HG03457 (cell line): ENCODE measurements at regions not wholly inside any gene's neighbourhood (a gene's known extent, or its start where the extent isn't known, plus 50 kb on each side); places are given as distances from the start of the nearest gene placed in this dataset.

Experiments used
- ATAC-seq: cut with Tn5 transposase; IDR thresholded peaks from one replicate; pipeline ENCODE4 v1.9.1; 2021; ENCODE audit warnings: moderate number of reproducible peaks; ENCODE audit not compliant: unreplicated experiment

DNA sequence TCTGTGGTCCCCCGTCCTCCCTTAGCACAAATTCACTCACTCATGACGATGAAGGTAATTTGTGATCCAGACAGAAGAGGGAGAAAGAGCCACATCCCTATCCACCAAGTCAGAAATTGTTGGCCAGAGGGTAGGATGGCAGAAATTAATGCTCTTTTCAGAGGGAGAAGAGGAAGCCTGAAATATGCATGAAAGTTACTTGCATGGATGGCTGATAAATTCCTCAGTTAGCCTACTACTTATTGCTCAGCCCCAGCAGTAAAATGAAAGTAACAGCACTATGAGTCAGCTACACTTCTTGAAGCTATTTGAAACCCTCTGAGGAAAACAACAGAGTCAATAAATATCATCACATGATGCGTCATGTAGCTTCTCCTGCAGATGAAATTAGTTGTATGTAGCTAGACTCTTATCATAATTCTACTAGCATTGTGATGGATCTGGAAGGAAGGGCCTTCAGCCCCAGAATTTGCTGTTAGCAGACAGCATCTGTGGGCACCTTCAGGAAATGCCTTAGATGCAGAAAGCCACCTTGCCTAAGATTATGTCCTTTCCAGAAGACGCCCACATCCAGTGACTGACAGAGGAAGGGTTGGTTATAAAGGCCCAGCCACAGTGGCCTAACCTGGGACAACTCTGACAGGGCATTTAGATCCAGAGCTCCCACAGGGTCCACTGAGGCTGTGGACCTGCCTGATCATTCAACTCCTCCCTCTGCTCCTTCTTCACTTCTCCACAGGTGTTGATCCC, 81.2 kb upstream of the CCDC112 start:
- no peak for ATAC-seq

DNA sequence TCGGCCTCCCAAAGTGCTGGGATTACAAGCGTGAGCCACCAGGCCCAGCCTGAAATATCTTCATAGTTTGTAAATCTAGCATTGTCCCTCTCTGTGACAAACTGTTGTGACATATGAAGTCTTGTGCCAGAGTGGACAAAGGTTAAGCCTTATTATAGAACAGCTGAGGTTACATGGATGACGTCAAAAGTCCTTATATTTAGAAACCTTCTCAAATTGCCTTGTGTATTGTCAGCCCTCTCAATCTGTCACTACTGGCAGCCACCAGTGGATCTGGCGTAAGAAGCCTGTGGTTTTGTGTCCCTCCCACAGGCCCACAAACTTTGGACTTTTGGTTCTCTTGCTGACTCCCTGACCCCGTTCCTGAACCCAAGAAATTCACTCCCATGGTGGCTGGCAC, 79.4 kb upstream of the CCDC112 start:
- no peak for ATAC-seq

DNA sequence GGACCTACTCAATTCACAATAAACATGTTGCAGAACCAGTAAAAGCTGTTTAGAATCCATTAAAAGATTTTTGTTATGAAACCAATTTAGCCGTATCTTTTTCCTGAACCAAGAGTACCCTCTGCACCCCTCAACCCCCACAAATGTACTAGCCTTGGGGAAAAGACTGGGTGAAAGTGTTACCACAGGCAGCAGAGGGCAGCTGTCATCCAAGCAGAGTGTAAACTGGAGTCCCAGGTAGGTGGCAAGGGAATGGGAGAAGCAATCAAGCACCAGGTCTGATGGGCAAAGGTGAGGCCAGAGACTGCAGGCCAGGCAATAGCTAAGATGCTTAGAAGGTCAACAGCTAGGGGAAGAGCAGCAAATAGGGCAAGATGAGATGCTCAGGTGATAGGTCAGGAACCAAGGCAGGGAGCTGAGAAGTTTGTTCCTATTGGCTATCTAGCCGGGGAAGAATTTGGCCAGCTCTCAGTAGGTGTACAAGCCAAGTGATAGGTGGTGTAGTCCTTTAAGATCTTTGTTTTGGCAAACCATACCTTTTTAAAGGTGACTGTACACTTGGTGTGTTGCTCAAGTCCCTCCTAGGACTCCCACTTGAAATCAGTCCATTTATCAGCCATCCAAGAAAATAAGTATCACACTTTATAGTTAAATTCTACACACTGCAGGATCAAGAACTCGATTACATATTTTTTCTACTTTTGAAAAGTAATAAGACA, 77.8 kb upstream of the CCDC112 start:
- no peak for ATAC-seq

- ATAC-seq, result no peak
Observed at GRCh38 chr5:115372146-115372545, 75.7 kb upstream of the CCDC112 start.

- no peak for ATAC-seq
Observed at GRCh38 chr5:115369430-115370144, 73.1 kb upstream of the CCDC112 start.

DNA sequence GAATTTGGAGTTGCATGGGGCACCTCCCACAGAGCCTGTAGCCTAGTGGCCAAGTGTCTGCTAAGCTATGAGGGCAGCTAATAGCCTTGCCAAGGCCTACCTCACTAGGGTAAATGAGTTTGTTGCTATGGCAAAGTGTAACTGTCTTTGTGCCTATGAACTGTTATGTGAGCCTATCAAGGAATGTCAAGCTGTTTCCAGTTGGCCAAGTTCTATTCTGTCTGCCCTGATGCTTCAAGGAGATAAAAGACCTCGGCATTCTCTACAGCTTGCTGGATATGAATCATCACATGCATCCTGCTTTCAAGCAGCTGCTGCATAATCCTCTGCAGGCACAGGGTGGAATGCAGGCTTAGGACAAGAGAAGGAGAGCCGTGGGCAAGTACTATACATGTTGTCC, 69.8 kb upstream of the CCDC112 start:
- ATAC-seq, result no peak

- ATAC-seq, result no peak
Observed at GRCh38 chr5:115363879-115364278, 67.4 kb upstream of the CCDC112 start.

DNA sequence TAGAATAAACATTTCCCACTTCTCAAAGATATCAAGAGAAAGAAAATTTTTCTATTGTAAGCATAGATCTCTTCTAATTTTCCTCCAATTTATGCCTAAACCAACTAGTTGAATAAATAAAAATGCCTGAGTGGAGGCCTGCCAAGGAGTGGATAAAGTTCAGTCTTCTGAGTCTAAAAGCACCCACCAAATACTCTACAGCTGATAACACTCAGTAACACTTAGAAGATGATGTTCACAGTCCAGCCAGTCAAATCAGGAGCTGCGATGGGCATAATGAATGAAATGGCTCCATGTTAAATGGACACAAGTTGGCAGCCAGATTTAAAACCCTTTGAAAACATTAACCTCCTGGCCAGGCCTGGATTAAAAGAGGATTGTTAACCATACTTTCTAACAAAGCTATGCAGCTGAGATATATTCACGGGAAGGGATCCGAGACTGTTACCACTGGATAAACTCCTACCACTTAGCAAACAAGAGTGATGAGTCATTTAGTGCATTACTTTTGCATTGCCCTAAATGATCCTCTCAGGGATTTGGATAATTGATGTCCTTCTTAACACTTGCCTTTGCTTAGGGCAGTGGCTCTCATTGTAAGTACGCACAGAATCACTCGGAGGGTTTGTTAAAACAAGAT, 63.7 kb upstream of the CCDC112 start:
- no peak for ATAC-seq

GRCh38 chr5:115355767-115356381, 59.4 kb upstream of the CCDC112 start:
- no peak for ATAC-seq

GRCh38 chr5:115355095-115355494, 58.6 kb upstream of the CCDC112 start:
- ATAC-seq, result no peak

DNA sequence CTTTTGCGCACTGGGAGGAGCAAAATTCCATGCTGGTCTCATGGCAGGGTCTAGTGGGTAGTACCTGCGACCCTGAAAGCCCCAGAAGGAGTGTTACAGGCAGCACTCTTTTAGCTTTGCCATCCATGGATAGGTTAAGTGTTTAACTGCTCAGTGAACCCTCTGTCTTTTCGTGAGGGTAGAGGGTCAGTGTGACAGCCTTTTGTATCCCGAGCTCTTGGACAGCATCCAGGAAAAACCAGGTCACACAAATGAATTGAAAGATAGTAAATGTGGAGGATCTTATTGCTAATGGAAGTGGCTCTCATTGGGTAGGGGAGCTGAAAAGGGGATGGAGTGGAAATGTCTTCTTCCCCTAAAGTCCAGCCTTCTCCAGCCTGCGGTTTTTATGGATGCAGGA, 57.8 kb upstream of the CCDC112 start:
- no peak for ATAC-seq

DNA sequence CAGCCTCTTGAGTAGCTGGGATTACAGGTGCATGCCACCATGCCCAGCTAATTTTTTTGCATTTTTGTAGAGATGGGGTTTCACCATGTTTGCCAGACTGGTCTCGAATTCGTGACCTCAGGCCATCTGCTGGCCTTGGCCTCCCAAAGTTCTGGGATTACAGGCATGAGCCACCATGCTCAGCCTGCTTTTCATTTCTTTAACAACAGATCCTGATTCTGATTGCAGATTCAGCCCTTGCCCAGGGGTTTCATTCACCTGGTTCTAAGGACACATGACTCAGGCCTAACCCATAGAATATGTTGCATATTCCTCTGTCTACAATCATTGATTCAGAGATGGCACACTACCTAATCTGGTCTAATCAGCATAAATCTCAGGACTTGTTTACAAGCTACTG, 56.1 kb upstream of the CCDC112 start:
- no peak for ATAC-seq

- no peak for ATAC-seq
Observed at GRCh38 chr5:115351356-115352195, 55.1 kb upstream of the CCDC112 start.

GRCh38 chr5:115350894-115351293, 54.4 kb upstream of the CCDC112 start:
- no peak for ATAC-seq

- ATAC-seq, result no peak
Observed at GRCh38 chr5:115349001-115349817, 52.8 kb upstream of the CCDC112 start.

- no peak for ATAC-seq
Observed at GRCh38 chr5:115348175-115348574, 51.7 kb upstream of the CCDC112 start.
